Activated CD8-positive, alpha-beta T cell treated with anti-CD3 and anti-CD28 coated beads, Interleukin-2, amount 10 ng/mL, durations not matched to agents 7 days and 5 days (primary cell): ENCODE measurements at regions not wholly inside any gene's neighbourhood (a gene's known extent, or its start where the extent isn't known, plus 50 kb on each side); places are given as distances from the start of the nearest gene placed in this dataset.

ENCODE experiments used
- ATAC-seq: fragments of 150-1000 bp; cut with Tn5 transposase; one replicate; pipeline ENCODE4 v1.10.0; 2021; ENCODE audit warnings: moderate library complexity
- CTCF ChIA-PET: fragments of 350-600 bp; sonication (Branson Sonifier 250); formaldehyde crosslinking; loops from one replicate; lab custom pipeline; 2021; ENCODE audit warnings: antibody characterized with exemption; lab: Charles Lee
- POLR2A ChIA-PET: fragments of 350-600 bp; sonication (Branson Sonifier 250); formaldehyde crosslinking; loops from one replicate; lab custom pipeline; 2021; ENCODE audit warnings: antibody characterized with exemption; lab: Charles Lee
- DNase-seq: peaks from one replicate; pipeline ENCODE4 v3.0.0-alpha.2; 2020
- H3K27ac Mint-ChIP-seq: one replicate; pipeline ENCODE4 v1.8.0; 2021; ENCODE audit warnings: mild to moderate bottlenecking, mixed read lengths
- H3K27me3 Mint-ChIP-seq: one replicate; pipeline ENCODE4 v1.8.0; 2021; ENCODE audit warnings: low read depth, mixed read lengths
- H3K36me3 Mint-ChIP-seq: one replicate; pipeline ENCODE4 v1.8.0; 2021; ENCODE audit warnings: low read depth, mixed read lengths
- H3K4me1 Mint-ChIP-seq: one replicate; pipeline ENCODE4 v1.8.0; 2021; ENCODE audit warnings: low read depth, mixed read lengths
- H3K4me3 Mint-ChIP-seq: one replicate; pipeline ENCODE4 v1.8.0; 2021; ENCODE audit warnings: mild to moderate bottlenecking, mixed read lengths
- H3K9me3 Mint-ChIP-seq: one replicate; pipeline ENCODE4 v1.8.0; 2022; ENCODE audit warnings: mixed read lengths; ENCODE audit not compliant: insufficient read depth

GRCh38 chr2:228242591-228242990 is 61.1 kb upstream of the SPHKAP start:
- ATAC-seq (no peak), DNase-seq (no peak)
- Mint-ChIP-seq H3K9me3 (no peaks in the 10 kb centered on the region), H3K27ac (no peak overlapping the region), H3K36me3 (no peaks in the 10 kb centered on the region), H3K4me1 (no peaks in the 10 kb centered on the region), H3K4me3 (no peak overlapping the region), H3K27me3 (no peaks in the 10 kb centered on the region)
- CTCF ChIA-PET = no interaction called here
- POLR2A ChIA-PET = no interaction called here

- no peak overlapping the region for H3K27ac Mint-ChIP-seq
- H3K27me3 Mint-ChIP-seq = no peaks in the 10 kb centered on the region
- no peak for ATAC-seq
- H3K4me3 Mint-ChIP-seq = no peak overlapping the region
- POLR2A ChIA-PET = no interaction called here
- H3K9me3 Mint-ChIP-seq = peaks cover 3% of the 10 kb centered on the region
- no peaks in the 10 kb centered on the region for H3K36me3 Mint-ChIP-seq
- no peaks in the 10 kb centered on the region for H3K4me1 Mint-ChIP-seq
- no peak for DNase-seq
- CTCF ChIA-PET = no interaction called here
Observed at GRCh38 chr2:228239907-228240561, 58.5 kb upstream of the SPHKAP start.

- Mint-ChIP-seq H3K36me3 (no peaks in the 10 kb centered on the region), H3K4me1 (no peaks in the 10 kb centered on the region), H3K4me3 (no peak overlapping the region), H3K27me3 (no peaks in the 10 kb centered on the region), H3K9me3 (peaks cover 9% of the 10 kb centered on the region), H3K27ac (no peak overlapping the region)
- DNase-seq (no peak), ATAC-seq (no peak)
- ChIA-PET POLR2A (no interaction called here), CTCF (no interaction called here)
Observed at GRCh38 chr2:228239207-228239906, 57.9 kb upstream of the SPHKAP start.
